K562 (cell line): ENCODE measurements at regions not wholly inside any gene's neighbourhood (a gene's known extent, or its start where the extent isn't known, plus 50 kb on each side); places are given as distances from the start of the nearest gene placed in this dataset.

Source experiments
- CBX8 ChIP-seq: fragments of 200-600 bp; sonication (generic); IDR thresholded peaks from 2 replicates; pipeline ENCODE4 v1.6.1; 2012; ENCODE audit warnings: borderline replicate concordance, mixed run types, low read depth, mild to moderate bottlenecking, moderate library complexity, mixed read lengths, low read length, control low read depth, inconsistent platforms; ENCODE audit not compliant: poor library complexity, severe bottlenecking; ENCODE audit errors: extremely low read depth
- DEAF1 ChIP-seq: fragments of 450-650 bp; formaldehyde crosslinking; IDR thresholded peaks from 2 replicates; pipeline ENCODE4 v1.4.0; 2020; ENCODE audit warnings: mild to moderate bottlenecking, moderate library complexity
- ELK3 ChIP-seq: fragments of 450-650 bp; formaldehyde crosslinking; IDR thresholded peaks from 2 replicates; pipeline ENCODE4 v1.4.0; 2020; ENCODE audit warnings: mild to moderate bottlenecking
- FOSL1 ChIP-seq: fragments of 200-800 bp; sonication (Bioruptor generic); conservative IDR thresholded peaks from 2 replicates; pipeline ENCODE4 v1.6.1; 2016; ENCODE audit warnings: missing genetic modification characterization, missing compliant biosample characterization
- GABPA ChIP-seq: fragments of 200-800 bp; sonication (Bioruptor generic); conservative IDR thresholded peaks from 2 replicates; pipeline ENCODE4 v1.6.1; 2016; ENCODE audit warnings: low read depth, missing genetic modification characterization, missing compliant biosample characterization
- GTF2B ChIP-seq: IDR thresholded peaks from 2 replicates; pipeline ENCODE4 v1.6.1; 2011; ENCODE audit not compliant: insufficient read length; ENCODE audit errors: extremely low read depth
- HDAC8 ChIP-seq: fragments of 450-650 bp; IDR thresholded peaks from 2 replicates; pipeline ENCODE4 v1.6.1; 2016; ENCODE audit warnings: mild to moderate bottlenecking, missing genetic modification characterization, moderate library complexity, missing compliant biosample characterization
- HMG20B ChIP-seq: fragments of 250-450 bp; sonication (Bioruptor Pico); IDR thresholded peaks from 2 replicates; pipeline ENCODE4 v1.5.0; 2021; ENCODE audit warnings: mild to moderate bottlenecking
- HSF4 ChIP-seq: fragments of 250-450 bp; sonication (Bioruptor Pico); IDR thresholded peaks from 2 replicates; pipeline ENCODE4 v2.1.2; 2022; ENCODE audit warnings: mild to moderate bottlenecking, moderate library complexity, borderline replicate concordance
- IFI16 ChIP-seq: fragments of 250-450 bp; sonication (Bioruptor Pico); IDR thresholded peaks from 2 replicates; pipeline ENCODE4 v2.1.2; 2022; ENCODE audit warnings: mild to moderate bottlenecking, inconsistent platforms
- KAT2B ChIP-seq: IDR thresholded peaks from one replicate; pipeline ENCODE4 v1.6.1; 2012; ENCODE audit warnings: low read depth, mild to moderate bottlenecking, control low read depth, inconsistent platforms, low read length, moderate library complexity
- NCOA2 ChIP-seq, 2 experiments: fragments of 450-650 bp; IDR thresholded peaks; 2 replicates each; pipeline ENCODE4 v1.6.1; 2018; ENCODE audit warnings: mild to moderate bottlenecking in 2 of 2, moderate library complexity in 1 of 2; ENCODE audit not compliant: partially characterized antibody in 2 of 2
- NEUROD1 ChIP-seq: fragments of 150-350 bp; IDR thresholded peaks from 2 replicates; pipeline ENCODE4 v1.6.1; 2014; ENCODE audit warnings: borderline replicate concordance, low read length, low read depth; ENCODE audit not compliant: partially characterized antibody
- NUFIP1 ChIP-seq: fragments of 450-650 bp; IDR thresholded peaks from 2 replicates; pipeline ENCODE4 v1.6.1; 2018; ENCODE audit not compliant: partially characterized antibody
- PPARD ChIP-seq: fragments of 250-450 bp; sonication (Bioruptor Pico); IDR thresholded peaks from 2 replicates; pipeline ENCODE4 v1.8.0; 2022; ENCODE audit warnings: inconsistent platforms, mild to moderate bottlenecking, moderate library complexity
- RBFOX2 ChIP-seq: fragments of 200-400 bp; formaldehyde crosslinking; IDR thresholded peaks from 2 replicates; pipeline ENCODE4 v1.6.1; 2017; ENCODE audit warnings: low read depth, mild to moderate bottlenecking, low read length, moderate library complexity
- RBM17 ChIP-seq: fragments of 200-400 bp; formaldehyde crosslinking; IDR thresholded peaks from 2 replicates; pipeline ENCODE4 v1.6.1; 2017; ENCODE audit warnings: low read depth, mild to moderate bottlenecking, low read length, borderline replicate concordance
- RFX5 ChIP-seq: IDR thresholded peaks from 2 replicates; pipeline ENCODE4 v1.6.1; 2011; ENCODE audit warnings: low read depth, mild to moderate bottlenecking, improper control_type of control experiment, low read length
- SIN3A ChIP-seq, 2 experiments: fragments of 150-350 bp in 1 of 2; IDR thresholded peaks; 2 replicates each; pipeline ENCODE4 v1.6.1; 2011 to 2016; ENCODE audit warnings: borderline replicate concordance in 2 of 2, low read depth in 2 of 2, low read length in 2 of 2, mild to moderate bottlenecking in 2 of 2, moderate library complexity in 2 of 2; ENCODE audit not compliant: control insufficient read depth in 1 of 2
- SMAD2 ChIP-seq: fragments of 150-350 bp; IDR thresholded peaks from 2 replicates; pipeline ENCODE4 v1.6.1; 2014; ENCODE audit warnings: low read depth, mild to moderate bottlenecking, low read length
- SMC3 ChIP-seq: conservative IDR thresholded peaks from 2 replicates; pipeline ENCODE4 v1.6.1; 2011; ENCODE audit warnings: low read depth, low read length, improper control_type of control experiment; ENCODE audit not compliant: insufficient read depth
- WHSC1 ChIP-seq: IDR thresholded peaks from one replicate; pipeline ENCODE4 v1.6.1; 2012; ENCODE audit warnings: low read length, control low read depth, inconsistent platforms
- ZBTB17 ChIP-seq: fragments of 450-650 bp; formaldehyde crosslinking; IDR thresholded peaks from 2 replicates; pipeline ENCODE4 v1.4.0; 2020; ENCODE audit warnings: mild to moderate bottlenecking
- ZNF124 ChIP-seq: sonication (generic); formaldehyde crosslinking; IDR thresholded peaks from 2 replicates; pipeline ENCODE4 v1.8.1; 2022; ENCODE audit warnings: missing genetic modification reagents
- ZNF165 ChIP-seq: fragments of 250-450 bp; sonication (Bioruptor Pico); IDR thresholded peaks from 2 replicates; pipeline ENCODE4 v1.4.0; 2020; ENCODE audit warnings: borderline replicate concordance
- ZNF316 ChIP-seq: fragments of 450-650 bp; IDR thresholded peaks from 2 replicates; pipeline ENCODE4 v1.6.1; 2016
- ZNF436 ChIP-seq: fragments of 250-450, 450-650 bp; sonication (Bioruptor Pico); formaldehyde crosslinking; IDR thresholded peaks from 2 replicates; pipeline ENCODE4 v1.7.0; 2020; ENCODE audit warnings: mild to moderate bottlenecking
- ZNF778 ChIP-seq: fragments of 450-650 bp; formaldehyde crosslinking; IDR thresholded peaks from 2 replicates; pipeline ENCODE4 v1.4.0; 2020; ENCODE audit warnings: mild to moderate bottlenecking, moderate library complexity

GRCh38 chr1:172727956-172728603 lies 69.2 kb downstream of the FASLG start (continued):
- TF ChIP-seq PPARD (CRISPR knock-in tag): no peak
- TF ChIP-seq RBFOX2: no peak
- TF ChIP-seq CBX8: no peak
- no peak for TF ChIP-seq NEUROD1
- no peak for TF ChIP-seq KAT2B
- no peak for TF ChIP-seq GTF2B
- peak; percentile 72 for TF ChIP-seq SMC3
- TF ChIP-seq ZNF436: no peak
- TF ChIP-seq IFI16: no peak
- no peak for TF ChIP-seq HSF4 (CRISPR knock-in tag)
- no peak for TF ChIP-seq ZNF165 (CRISPR knock-in tag)
- no peak for TF ChIP-seq SMAD2
- TF ChIP-seq ZNF316: peak; percentile 79
- TF ChIP-seq WHSC1: no peak
- no peak for TF ChIP-seq ZNF124 (CRISPR knock-in tag)
- TF ChIP-seq ZNF778: no peak
- no peak for TF ChIP-seq FOSL1 (tag)
- no peak for TF ChIP-seq HMG20B
- TF ChIP-seq SIN3A (IDR thresholded peaks at IDR 0.05; ENCODE audit: borderline replicate concordance in 2 of 2, control insufficient read depth in 1 of 2, low read depth in 2 of 2, low read length in 2 of 2): no peak
- no peak for TF ChIP-seq GABPA (tag)
- TF ChIP-seq ELK3 (CRISPR knock-in tag): no peak
- TF ChIP-seq NCOA2 (IDR thresholded peaks at IDR 0.05; ENCODE audit: partially characterized antibody in 2 of 2): no peak
- no peak for TF ChIP-seq RBM17
- no peak for TF ChIP-seq ZBTB17 (CRISPR knock-in tag)
- 0 out of 2 replicates have a peak, but pooled peaks have one; percentile 8 for TF ChIP-seq DEAF1 (CRISPR knock-in tag)
- no peak for TF ChIP-seq RFX5
- TF ChIP-seq HDAC8 (tag): no peak
- no peak for TF ChIP-seq NUFIP1
